OCI-LY1 (cell line): ENCODE measurements at regions not wholly inside any gene's neighbourhood (a gene's known extent, or its start where the extent isn't known, plus 50 kb on each side); places are given as distances from the start of the nearest gene placed in this dataset.

ENCODE experiments used
- H2AFZ ChIP-seq: fragments of 200-600 bp; sonication (generic), shearing (Covaris generic); 2 replicates; pipeline ENCODE4 v1.6.0; 2014; ENCODE audit warnings: antibody characterized with exemption, mild to moderate bottlenecking, low read length
- H3F3A ChIP-seq: fragments of 200-600 bp; sonication (generic), shearing (Covaris generic); 2 replicates; pipeline ENCODE4 v1.6.0; 2014; ENCODE audit warnings: mild to moderate bottlenecking, antibody characterized with exemption, low read length, moderate library complexity; ENCODE audit not compliant: insufficient read depth
- H3K27ac ChIP-seq: fragments of 200-600 bp; sonication (generic); 2 replicates; pipeline ENCODE4 v1.5.1; 2014; ENCODE audit warnings: low read length, mixed run types, mild to moderate bottlenecking, low read depth; ENCODE audit not compliant: poor library complexity, severe bottlenecking
- H3K27me3 ChIP-seq: fragments of 200-600 bp; sonication (generic); 2 replicates; pipeline ENCODE4 v1.6.0; 2014; ENCODE audit warnings: antibody characterized with exemption, mild to moderate bottlenecking, low read length, moderate library complexity; ENCODE audit not compliant: insufficient read depth
- H3K36me3 ChIP-seq: fragments of 200-600 bp; sonication (generic); 2 replicates; pipeline ENCODE4 v1.6.1; 2014; ENCODE audit warnings: mild to moderate bottlenecking, antibody characterized with exemption, low read length, moderate library complexity, mixed read lengths; ENCODE audit not compliant: insufficient read depth
- H3K4me1 ChIP-seq: fragments of 200-600 bp; sonication (generic); 2 replicates; pipeline ENCODE4 v1.5.1; 2014; ENCODE audit warnings: mild to moderate bottlenecking, low read length, moderate library complexity; ENCODE audit not compliant: insufficient read depth, severe bottlenecking
- H3K4me2 ChIP-seq: fragments of 200-600 bp; sonication (generic), shearing (Covaris generic); 2 replicates; pipeline ENCODE4 v1.6.1; 2014; ENCODE audit warnings: low read length
- H3K4me3 ChIP-seq: fragments of 200-600 bp; sonication (generic); 2 replicates; pipeline ENCODE4 v1.5.1; 2014; ENCODE audit warnings: low read length, low read depth, mild to moderate bottlenecking, mixed read lengths; ENCODE audit not compliant: poor library complexity, severe bottlenecking
- H3K79me2 ChIP-seq: fragments of 200-600 bp; shearing (Covaris generic); 2 replicates; pipeline ENCODE4 v1.6.1; 2016; ENCODE audit warnings: mixed run types, low read length, mixed read lengths; ENCODE audit not compliant: insufficient read depth
- H3K9ac ChIP-seq: fragments of 200-600 bp; sonication (generic), shearing (Covaris generic); 2 replicates; pipeline ENCODE4 v1.6.1; 2014; ENCODE audit warnings: mild to moderate bottlenecking, low read length, mixed read lengths
- H3K9me2 ChIP-seq: fragments of 200-600 bp; sonication (generic), shearing (Covaris generic); 2 replicates; pipeline ENCODE4 v1.6.1; 2014; ENCODE audit warnings: low read depth, mild to moderate bottlenecking, low read length, mixed read lengths
- H3K9me3 ChIP-seq: fragments of 200-600 bp; shearing (Covaris generic); 2 replicates; pipeline ENCODE4 v1.6.1; 2014; ENCODE audit warnings: low read length, mixed read lengths
- H4K20me1 ChIP-seq: fragments of 200-600 bp; sonication (generic), shearing (Covaris generic); 2 replicates; pipeline ENCODE4 v1.6.0; 2016; ENCODE audit warnings: mild to moderate bottlenecking, low read length; ENCODE audit not compliant: insufficient read depth
- CTCF ChIP-seq: fragments of 200-600 bp; sonication (generic), shearing (Covaris generic); IDR thresholded peaks from 2 replicates; pipeline ENCODE4 v1.5.1; 2017; ENCODE audit warnings: mild to moderate bottlenecking, antibody characterized with exemption, low read length, moderate library complexity, mixed read lengths
- EZH2 ChIP-seq: fragments of 200-600 bp; sonication (generic), shearing (Covaris generic); IDR thresholded peaks from 2 replicates; pipeline ENCODE4 v1.8.0; 2017; ENCODE audit warnings: borderline replicate concordance, mixed run types, mild to moderate bottlenecking, antibody characterized with exemption, low read length, moderate library complexity, mixed read lengths

- H3K4me3 ChIP-seq: no peak overlapping the region
- H3K27me3 ChIP-seq: no peaks in the 10 kb centered on the region
- no peaks in the 10 kb centered on the region for H3K9me3 ChIP-seq
- no peaks in the 10 kb centered on the region for H4K20me1 ChIP-seq
- H3K9me2 ChIP-seq: no peaks in the 10 kb centered on the region
- TF ChIP-seq EZH2 (no peak), CTCF (no peak)
- H3K36me3 ChIP-seq: no peaks in the 10 kb centered on the region
- no peak overlapping the region for H2AFZ ChIP-seq
- no peaks in the 10 kb centered on the region for H3K79me2 ChIP-seq
- H3K4me2 ChIP-seq: no peak overlapping the region
- no peak overlapping the region for H3K9ac ChIP-seq
- H3F3A ChIP-seq: no peaks in the 10 kb centered on the region
- H3K4me1 ChIP-seq: peaks cover 12% of the 10 kb centered on the region
- no peak overlapping the region for H3K27ac ChIP-seq
Measured at GRCh38 chr9:129282272-129282671, 104.2 kb upstream of the IER5L start.

GRCh38 chr9:129281506-129282145, 103.6 kb upstream of the IER5L start:
- H3K79me2 ChIP-seq: no peaks in the 10 kb centered on the region
- H3K9me3 ChIP-seq: no peaks in the 10 kb centered on the region
- TF ChIP-seq CTCF (no peak), EZH2 (no peak)
- H3K4me2 ChIP-seq: no peak overlapping the region
- no peaks in the 10 kb centered on the region for H3K9me2 ChIP-seq
- peaks cover 12% of the 10 kb centered on the region for H3K4me1 ChIP-seq
- peaks cover under 1% of the 10 kb centered on the region; the same call in 1 of the 2 replicates for H3K27me3 ChIP-seq
- H3K27ac ChIP-seq: no peak overlapping the region
- no peaks in the 10 kb centered on the region for H3K36me3 ChIP-seq
- no peaks in the 10 kb centered on the region for H3F3A ChIP-seq
- no peak overlapping the region for H3K9ac ChIP-seq
- H3K4me3 ChIP-seq: no peak overlapping the region
- H4K20me1 ChIP-seq: no peaks in the 10 kb centered on the region
- H2AFZ ChIP-seq: no peak overlapping the region

- Histone ChIP-seq H4K20me1 (no peaks in the 10 kb centered on the region), H3F3A (no peaks in the 10 kb centered on the region), H3K4me3 (no peak overlapping the region), H2AFZ (no peak overlapping the region), H3K9me2 (no peaks in the 10 kb centered on the region), H3K79me2 (no peaks in the 10 kb centered on the region), H3K4me1 (peaks cover 12% of the 10 kb centered on the region), H3K27me3 (peaks cover 4% of the 10 kb centered on the region; the same call in 1 of the 2 replicates), H3K9me3 (no peaks in the 10 kb centered on the region), H3K9ac (no peak overlapping the region), H3K36me3 (no peaks in the 10 kb centered on the region), H3K4me2 (no peak overlapping the region), H3K27ac (no peak overlapping the region)
- TF ChIP-seq EZH2 (no peak), CTCF (no peak)
Measured at GRCh38 chr9:129280623-129281271, 102.7 kb upstream of the IER5L start.
